GM12878 (cell line): ENCODE measurements at regions not wholly inside any gene's neighbourhood (a gene's known extent, or its start where the extent isn't known, plus 50 kb on each side); places are given as distances from the start of the nearest gene placed in this dataset.

Experiments used
- ATAC-seq: fragments of 200-7000 bp; cut with Tn5 transposase; 3 replicates; pipeline ENCODE4 v1.9.1; 2020; ENCODE audit warnings: mild to moderate bottlenecking, moderate library complexity
- BruUV-seq: library from RNA; stranded (reverse); fragments of 400-500 nt; replicated peaks from 2 replicates; lab custom pipeline; 2021; lab: Mats Ljungman, UMichigan
- CTCF ChIA-PET: fragments of 300-600 bp; sonication (Branson Sonifier 250); formaldehyde crosslinking; extraction: SDS; loops from one replicate; lab custom pipeline; 2021; ENCODE audit warnings: inconsistent platforms; lab: Yijun Ruan, JAX
- POLR2A ChIA-PET: fragments of 350-600 bp; formaldehyde crosslinking; extraction: SDS; loops from one replicate; lab custom pipeline; 2021; ENCODE audit warnings: inconsistent platforms; lab: Charles Lee
- RAD21 ChIA-PET: fragments of 300-600 bp; sonication (Branson Sonifier 250); formaldehyde crosslinking; loops from one replicate; lab custom pipeline; 2023; ENCODE audit warnings: antibody characterized with exemption; ENCODE audit not compliant: unreplicated experiment; lab: Charles Lee
- SMC1A ChIA-PET: fragments of 300-600 bp; sonication (Branson Sonifier 250); formaldehyde crosslinking; loops from one replicate; lab custom pipeline; 2023; ENCODE audit not compliant: unreplicated experiment, uncharacterized antibody; lab: Charles Lee
- DNase-seq: peaks from one replicate; pipeline ENCODE4 v3.0.0-alpha.2; 2011; ENCODE audit warnings: low read depth, low spot score
- FAIRE-seq: peaks from 3 replicates; lab custom pipeline; 2011; peaks lifted over from hg19 to GRCh38; lab: Jason Lieb, UNC
- H2AFZ ChIP-seq: 2 replicates; pipeline ENCODE4 v1.6.0; 2011; ENCODE audit warnings: low read depth, low read length, control low read depth; ENCODE audit not compliant: control insufficient read depth
- H3K27ac ChIP-seq: 2 replicates; pipeline ENCODE4 v1.5.1; 2011; ENCODE audit warnings: control low read depth; ENCODE audit not compliant: control insufficient read depth, insufficient read depth
- H3K27me3 ChIP-seq, 2 experiments: replicated peaks in 1 of 2; 2 replicates each; pipeline versions ENCODE4 v1.6.0 to v1.6.1; 2011; ENCODE audit warnings: low read length in 1 of 2; ENCODE audit not compliant: control insufficient read depth in 2 of 2, insufficient read depth in 2 of 2
- H3K36me3 ChIP-seq, 2 experiments: 2 replicates each; pipeline ENCODE4 v1.5.1; 2011; ENCODE audit warnings: low read length in 1 of 2; ENCODE audit not compliant: control insufficient read depth in 2 of 2, insufficient read depth in 2 of 2
- H3K4me1 ChIP-seq: 2 replicates; pipeline ENCODE4 v1.6.1; 2011; ENCODE audit warnings: mild to moderate bottlenecking, low read length, moderate library complexity, mixed read lengths; ENCODE audit not compliant: control insufficient read depth, insufficient read depth
- H3K4me2 ChIP-seq: 2 replicates; pipeline ENCODE4 v1.6.0; 2011; ENCODE audit warnings: control low read depth; ENCODE audit not compliant: control insufficient read depth, insufficient read depth
- H3K4me3 ChIP-seq: fragments of 200-600 bp; sonication (generic); 2 replicates; pipeline ENCODE4 v1.5.1; 2016
- H3K79me2 ChIP-seq: 2 replicates; pipeline ENCODE4 v1.6.0; 2011; ENCODE audit warnings: low read length; ENCODE audit not compliant: control insufficient read depth, insufficient read depth
- H3K9ac ChIP-seq: 2 replicates; pipeline ENCODE4 v1.8.0; 2011; ENCODE audit warnings: low read length, control low read depth, mixed read lengths; ENCODE audit not compliant: control insufficient read depth, insufficient read depth
- H3K9me3 ChIP-seq: replicated peaks from 3 replicates; pipeline ENCODE4 v1.5.1; 2011; ENCODE audit warnings: mild to moderate bottlenecking, low read length; ENCODE audit not compliant: control insufficient read depth, insufficient read depth
- H4K20me1 ChIP-seq: 2 replicates; pipeline ENCODE4 v1.6.0; 2011; ENCODE audit not compliant: control insufficient read depth, insufficient read depth
- CREM ChIP-seq: IDR thresholded peaks from 2 replicates; pipeline ENCODE4 v1.6.1; 2014; ENCODE audit warnings: antibody characterized with exemption, low read depth
- E2F4 ChIP-seq: IDR thresholded peaks from 2 replicates; pipeline ENCODE4 v1.6.1; 2012; ENCODE audit warnings: low read depth, low read length, improper control_type of control experiment
- JUND ChIP-seq: IDR thresholded peaks from 2 replicates; pipeline ENCODE4 v1.6.1; 2012; ENCODE audit warnings: low read depth, mild to moderate bottlenecking, low read length, improper control_type of control experiment, moderate library complexity
- POLR2A ChIP-seq: IDR thresholded peaks from 2 replicates; pipeline ENCODE4 v1.6.1; 2011; ENCODE audit warnings: low read depth, mild to moderate bottlenecking, low read length
- POLR2AphosphoS2 ChIP-seq: IDR thresholded peaks from 2 replicates; pipeline ENCODE4 v1.6.1; 2011; ENCODE audit warnings: low read depth, mild to moderate bottlenecking, low read length, improper control_type of control experiment, moderate library complexity
- RCOR1 ChIP-seq: conservative IDR thresholded peaks from 2 replicates; pipeline ENCODE4 v1.6.1; 2012; ENCODE audit warnings: low read depth, low read length, improper control_type of control experiment
- TCF7 ChIP-seq: IDR thresholded peaks from 2 replicates; pipeline ENCODE4 v1.6.1; 2014; ENCODE audit warnings: antibody characterized with exemption, borderline replicate concordance
- ZBTB40 ChIP-seq: fragments of 450-650 bp; IDR thresholded peaks from 2 replicates; pipeline ENCODE4 v1.6.1; 2016; ENCODE audit warnings: mild to moderate bottlenecking, moderate library complexity, borderline replicate concordance
- WGBS: methylation state at CpG from one replicate; pipeline ENCODE4 v1.1.6; 2016; ENCODE audit warnings: low lambda C conversion rate; ENCODE audit not compliant: insufficient replicate concordance, insufficient coverage; ENCODE audit errors: missing lambda C conversion rate; 5-methylcytosine and 5-hydroxymethylcytosine counted together
- in situ Hi-C: fragments of 300-500 bp; cut with MboI; formaldehyde crosslinking; loops from 9 replicates; pipeline ENCODE4 v1.14.3; 2018; ENCODE audit warnings: mixed read lengths
- intact Hi-C: fragments of 100-400 bp; cut with micrococcal nuclease; formaldehyde crosslinking; loops from one replicate; pipeline ENCODE4 v1.14.2; 2022; ENCODE audit not compliant: unreplicated experiment
- TF ChIP-seq, protein P1 (sequence below): fragments of 450-650 bp; IDR thresholded peaks from 2 replicates; pipeline ENCODE4 v1.6.1; 2018; ENCODE audit warnings: borderline replicate concordance, mild to moderate bottlenecking; ENCODE audit not compliant: partially characterized antibody
- TF ChIP-seq, protein P2 (sequence below): fragments of 450-650 bp; formaldehyde crosslinking; IDR thresholded peaks from 2 replicates; pipeline ENCODE4 v1.4.0; 2020; ENCODE audit warnings: mild to moderate bottlenecking, moderate library complexity
- TF ChIP-seq, protein P3 (sequence below), 3 experiments: IDR thresholded peaks in 2 of 3; conservative IDR thresholded peaks in 1 of 3; 2 replicates each; pipeline ENCODE4 v1.5.1; 2011; ENCODE audit warnings: low read depth in 3 of 3, low read length in 3 of 3, mild to moderate bottlenecking in 3 of 3, control low read depth in 2 of 3, moderate library complexity in 2 of 3, inconsistent platforms in 1 of 3, mixed read lengths in 1 of 3; ENCODE audit not compliant: control insufficient read depth in 2 of 3, insufficient read depth in 1 of 3; ENCODE audit errors: extremely low read depth in 1 of 3

DNA sequence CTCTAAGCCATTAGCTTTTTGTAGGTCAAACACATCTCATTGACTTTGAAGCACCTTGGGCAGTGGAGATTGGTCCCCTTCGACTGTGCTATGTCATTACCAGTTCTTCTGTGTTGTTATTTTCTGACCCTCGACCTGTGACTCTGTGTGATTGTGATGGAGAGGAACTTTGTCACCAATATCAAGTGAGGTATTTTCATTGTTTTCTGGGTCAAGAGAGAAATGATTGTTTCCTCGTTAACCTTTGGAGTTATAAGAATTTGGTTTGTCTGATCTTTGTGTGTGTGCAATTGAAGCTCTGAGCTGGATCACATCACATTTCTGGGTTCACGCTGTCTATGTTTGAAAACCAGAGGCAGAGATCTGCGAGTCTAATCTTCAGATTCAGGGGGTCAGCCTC, 432.2 kb upstream of the KLF6 start:
- 26% methylated on average over 5 of the region's 5 CpGs for WGBS
- TF ChIP-seq POLR2AphosphoS2 (no peak), JUND (no peak), ZBTB40 (no peak), TCF7 (no peak), RCOR1 (no peak), POLR2A (no peak), E2F4 (no peak), CREM (no peak)
- TF ChIP-seq, protein P1, sequence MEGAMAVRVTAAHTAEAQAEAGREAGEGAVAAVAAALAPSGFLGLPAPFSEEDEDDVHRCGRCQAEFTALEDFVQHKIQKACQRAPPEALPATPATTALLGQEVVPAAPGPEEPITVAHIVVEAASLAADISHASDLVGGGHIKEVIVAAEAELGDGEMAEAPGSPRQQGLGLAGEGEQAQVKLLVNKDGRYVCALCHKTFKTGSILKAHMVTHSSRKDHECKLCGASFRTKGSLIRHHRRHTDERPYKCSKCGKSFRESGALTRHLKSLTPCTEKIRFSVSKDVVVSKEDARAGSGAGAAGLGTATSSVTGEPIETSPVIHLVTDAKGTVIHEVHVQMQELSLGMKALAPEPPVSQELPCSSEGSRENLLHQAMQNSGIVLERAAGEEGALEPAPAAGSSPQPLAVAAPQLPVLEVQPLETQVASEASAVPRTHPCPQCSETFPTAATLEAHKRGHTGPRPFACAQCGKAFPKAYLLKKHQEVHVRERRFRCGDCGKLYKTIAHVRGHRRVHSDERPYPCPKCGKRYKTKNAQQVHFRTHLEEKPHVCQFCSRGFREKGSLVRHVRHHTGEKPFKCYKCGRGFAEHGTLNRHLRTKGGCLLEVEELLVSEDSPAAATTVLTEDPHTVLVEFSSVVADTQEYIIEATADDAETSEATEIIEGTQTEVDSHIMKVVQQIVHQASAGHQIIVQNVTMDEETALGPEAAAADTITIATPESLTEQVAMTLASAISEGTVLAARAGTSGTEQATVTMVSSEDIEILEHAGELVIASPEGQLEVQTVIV: no peak
- TF ChIP-seq, protein P2, sequence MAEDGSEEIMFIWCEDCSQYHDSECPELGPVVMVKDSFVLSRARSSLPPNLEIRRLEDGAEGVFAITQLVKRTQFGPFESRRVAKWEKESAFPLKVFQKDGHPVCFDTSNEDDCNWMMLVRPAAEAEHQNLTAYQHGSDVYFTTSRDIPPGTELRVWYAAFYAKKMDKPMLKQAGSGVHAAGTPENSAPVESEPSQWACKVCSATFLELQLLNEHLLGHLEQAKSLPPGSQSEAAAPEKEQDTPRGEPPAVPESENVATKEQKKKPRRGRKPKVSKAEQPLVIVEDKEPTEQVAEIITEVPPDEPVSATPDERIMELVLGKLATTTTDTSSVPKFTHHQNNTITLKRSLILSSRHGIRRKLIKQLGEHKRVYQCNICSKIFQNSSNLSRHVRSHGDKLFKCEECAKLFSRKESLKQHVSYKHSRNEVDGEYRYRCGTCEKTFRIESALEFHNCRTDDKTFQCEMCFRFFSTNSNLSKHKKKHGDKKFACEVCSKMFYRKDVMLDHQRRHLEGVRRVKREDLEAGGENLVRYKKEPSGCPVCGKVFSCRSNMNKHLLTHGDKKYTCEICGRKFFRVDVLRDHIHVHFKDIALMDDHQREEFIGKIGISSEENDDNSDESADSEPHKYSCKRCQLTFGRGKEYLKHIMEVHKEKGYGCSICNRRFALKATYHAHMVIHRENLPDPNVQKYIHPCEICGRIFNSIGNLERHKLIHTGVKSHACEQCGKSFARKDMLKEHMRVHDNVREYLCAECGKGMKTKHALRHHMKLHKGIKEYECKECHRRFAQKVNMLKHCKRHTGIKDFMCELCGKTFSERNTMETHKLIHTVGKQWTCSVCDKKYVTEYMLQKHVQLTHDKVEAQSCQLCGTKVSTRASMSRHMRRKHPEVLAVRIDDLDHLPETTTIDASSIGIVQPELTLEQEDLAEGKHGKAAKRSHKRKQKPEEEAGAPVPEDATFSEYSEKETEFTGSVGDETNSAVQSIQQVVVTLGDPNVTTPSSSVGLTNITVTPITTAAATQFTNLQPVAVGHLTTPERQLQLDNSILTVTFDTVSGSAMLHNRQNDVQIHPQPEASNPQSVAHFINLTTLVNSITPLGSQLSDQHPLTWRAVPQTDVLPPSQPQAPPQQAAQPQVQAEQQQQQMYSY (CRISPR knock-in tag): no peak
- TF ChIP-seq, protein P3, sequence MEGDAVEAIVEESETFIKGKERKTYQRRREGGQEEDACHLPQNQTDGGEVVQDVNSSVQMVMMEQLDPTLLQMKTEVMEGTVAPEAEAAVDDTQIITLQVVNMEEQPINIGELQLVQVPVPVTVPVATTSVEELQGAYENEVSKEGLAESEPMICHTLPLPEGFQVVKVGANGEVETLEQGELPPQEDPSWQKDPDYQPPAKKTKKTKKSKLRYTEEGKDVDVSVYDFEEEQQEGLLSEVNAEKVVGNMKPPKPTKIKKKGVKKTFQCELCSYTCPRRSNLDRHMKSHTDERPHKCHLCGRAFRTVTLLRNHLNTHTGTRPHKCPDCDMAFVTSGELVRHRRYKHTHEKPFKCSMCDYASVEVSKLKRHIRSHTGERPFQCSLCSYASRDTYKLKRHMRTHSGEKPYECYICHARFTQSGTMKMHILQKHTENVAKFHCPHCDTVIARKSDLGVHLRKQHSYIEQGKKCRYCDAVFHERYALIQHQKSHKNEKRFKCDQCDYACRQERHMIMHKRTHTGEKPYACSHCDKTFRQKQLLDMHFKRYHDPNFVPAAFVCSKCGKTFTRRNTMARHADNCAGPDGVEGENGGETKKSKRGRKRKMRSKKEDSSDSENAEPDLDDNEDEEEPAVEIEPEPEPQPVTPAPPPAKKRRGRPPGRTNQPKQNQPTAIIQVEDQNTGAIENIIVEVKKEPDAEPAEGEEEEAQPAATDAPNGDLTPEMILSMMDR (IDR thresholded peaks at IDR 0.05 in 2 of 3, conservative IDR thresholded peaks at IDR 0.05 in 1 of 3; ENCODE audit: control insufficient read depth in 2 of 3, extremely low read depth in 1 of 3, insufficient read depth in 1 of 3, low read depth in 3 of 3, low read length in 3 of 3): no peak

More for the DNA sequence above, 432.2 kb upstream of the KLF6 start:
- CTCF ChIA-PET: no interaction called here
- ATAC-seq (no peak), FAIRE-seq (no peak), DNase-seq (no peak)
- H2AFZ ChIP-seq: no peak overlapping the region
- no peaks in the 10 kb centered on the region for H3K79me2 ChIP-seq
- H3K27ac ChIP-seq: no peak overlapping the region
- in situ Hi-C loops: no loop called here
- no peak overlapping the region for H3K4me3 ChIP-seq
- H3K9me3 ChIP-seq: no peaks in the 10 kb centered on the region
- H3K4me1 ChIP-seq: no peaks in the 10 kb centered on the region
- RAD21 ChIA-PET: no interaction called here
- POLR2A ChIA-PET: no interaction called here
- intact Hi-C loops: no loop called here
- H3K9ac ChIP-seq: no peak overlapping the region
- no peaks in the 10 kb centered on the region for H3K36me3 ChIP-seq
- SMC1A ChIA-PET: no interaction called here
- H3K4me2 ChIP-seq: no peak overlapping the region
- no peaks in the 10 kb centered on the region for H4K20me1 ChIP-seq
- peaks cover 0 to 1% of the 10 kb centered on the region in 2 experiments; a peak in 3 of 4 replicates for H3K27me3 ChIP-seq
- no TSS peak for BruUV-seq
